Hematopoietic multipotent progenitor cell treated with erythropoietin and hydrocortisone succinate and interleukin-3 and kit ligand, for 17 days (in vitro differentiated cells): ENCODE measurements at regions not wholly inside any gene's neighbourhood (a gene's known extent, or its start where the extent isn't known, plus 50 kb on each side); places are given as distances from the start of the nearest gene placed in this dataset.

ENCODE experiments used
- DNase-seq: peaks from one replicate; pipeline ENCODE4 v3.0.0-alpha.2; 2015; ENCODE audit warnings: low spot score

DNA sequence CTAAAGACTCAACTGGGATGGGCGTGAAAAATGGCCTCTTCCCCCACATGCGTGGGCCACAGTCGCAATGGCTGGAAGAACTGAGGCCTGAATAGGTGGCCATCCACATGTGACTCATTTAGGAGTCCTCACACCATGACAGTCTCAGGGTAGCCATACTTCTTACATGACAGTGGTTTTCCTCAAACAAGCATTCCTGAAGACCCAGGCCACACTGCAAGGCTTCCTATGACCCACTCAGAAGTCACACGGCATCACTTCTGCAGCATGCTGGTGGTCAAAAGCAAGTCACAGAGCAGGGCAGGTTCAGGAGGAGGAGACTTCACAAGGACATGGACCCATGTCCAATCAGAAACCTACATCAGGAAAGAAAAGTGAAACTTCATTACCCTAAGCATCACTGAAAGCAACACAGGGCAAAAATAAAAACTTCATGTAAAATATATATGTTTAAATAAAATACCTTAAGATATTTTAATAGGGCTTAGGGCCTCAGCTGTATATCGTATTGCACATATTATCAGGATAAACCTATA lies 257.1 kb downstream of the OPA1 start:
- DNase-seq, result no peak

DNA sequence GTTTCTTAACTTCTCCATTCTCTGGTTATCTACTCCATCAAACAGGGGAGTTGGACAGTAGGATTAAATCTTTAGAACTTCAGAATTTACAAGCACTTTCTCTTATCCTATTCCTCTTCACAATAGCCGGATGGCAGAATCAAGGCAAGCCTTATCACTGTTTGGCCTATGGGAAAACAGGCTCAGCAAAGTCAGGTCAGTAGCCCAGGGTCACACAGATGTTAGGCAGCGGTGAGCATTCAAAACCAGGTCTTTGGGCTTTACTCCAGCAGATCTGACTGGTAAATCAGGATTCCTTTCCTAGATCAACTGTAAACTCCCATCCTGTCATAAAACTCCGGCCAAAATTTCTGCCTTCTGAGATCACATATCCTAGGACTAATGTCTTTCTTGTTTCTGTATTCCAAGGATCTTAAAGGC lies 258.4 kb downstream of the OPA1 start:
- DNase-seq, result no peak

DNA sequence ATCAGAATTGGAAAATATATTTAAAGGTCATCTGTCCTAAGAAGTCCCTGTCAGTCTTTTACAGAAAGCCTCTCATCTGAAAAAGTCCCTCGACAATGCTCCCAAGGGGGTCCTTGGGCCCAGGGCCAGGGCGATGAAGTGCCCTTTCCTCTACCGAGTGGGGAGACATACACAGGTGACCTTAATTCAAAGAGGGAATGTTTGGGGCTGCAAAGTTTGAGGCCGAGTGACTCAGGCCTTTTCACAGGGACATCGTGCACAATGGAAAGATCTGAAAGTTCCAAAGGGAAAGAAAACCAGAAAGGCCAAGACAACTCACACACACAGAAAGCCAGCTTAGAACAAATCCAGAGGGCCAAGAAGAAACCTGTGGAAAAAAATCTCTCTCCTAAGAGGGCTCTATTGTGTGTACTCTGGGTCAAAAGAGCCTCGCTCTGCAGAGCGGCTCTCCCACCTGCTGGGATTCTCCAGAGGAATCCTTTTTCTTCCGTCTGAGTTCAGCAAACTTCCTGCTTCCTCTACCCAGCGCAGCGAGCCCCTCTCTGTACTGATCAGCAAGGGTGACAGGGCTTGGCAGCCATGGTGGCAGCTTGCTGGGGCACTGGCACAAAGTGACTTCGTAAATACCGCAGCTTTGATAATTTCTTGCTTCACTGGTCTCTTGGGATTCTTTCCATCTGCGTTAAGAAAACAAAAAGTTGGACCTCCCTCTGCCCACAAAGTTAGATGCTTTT lies 259.1 kb downstream of the OPA1 start:
- no peak for DNase-seq

DNA sequence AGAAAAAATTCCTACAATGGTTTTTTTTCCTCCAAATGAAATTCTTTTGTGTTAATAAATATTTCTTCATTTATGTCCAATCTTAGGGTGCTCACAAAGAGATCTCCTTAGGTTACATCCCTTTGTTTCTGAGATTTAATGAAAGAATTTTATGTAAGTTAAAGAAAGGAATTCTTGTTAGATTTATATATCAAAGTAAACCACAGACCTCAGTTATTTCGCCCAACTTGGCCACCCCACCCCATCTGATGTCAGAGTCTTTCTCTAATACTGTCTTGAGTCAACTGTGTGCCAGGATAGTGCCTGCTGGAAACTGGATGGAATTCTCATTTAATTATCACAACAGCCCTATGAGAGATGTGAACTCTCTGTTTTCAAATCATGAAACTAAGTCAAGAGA lies 259.9 kb downstream of the OPA1 start:
- DNase-seq, result no peak

DNA sequence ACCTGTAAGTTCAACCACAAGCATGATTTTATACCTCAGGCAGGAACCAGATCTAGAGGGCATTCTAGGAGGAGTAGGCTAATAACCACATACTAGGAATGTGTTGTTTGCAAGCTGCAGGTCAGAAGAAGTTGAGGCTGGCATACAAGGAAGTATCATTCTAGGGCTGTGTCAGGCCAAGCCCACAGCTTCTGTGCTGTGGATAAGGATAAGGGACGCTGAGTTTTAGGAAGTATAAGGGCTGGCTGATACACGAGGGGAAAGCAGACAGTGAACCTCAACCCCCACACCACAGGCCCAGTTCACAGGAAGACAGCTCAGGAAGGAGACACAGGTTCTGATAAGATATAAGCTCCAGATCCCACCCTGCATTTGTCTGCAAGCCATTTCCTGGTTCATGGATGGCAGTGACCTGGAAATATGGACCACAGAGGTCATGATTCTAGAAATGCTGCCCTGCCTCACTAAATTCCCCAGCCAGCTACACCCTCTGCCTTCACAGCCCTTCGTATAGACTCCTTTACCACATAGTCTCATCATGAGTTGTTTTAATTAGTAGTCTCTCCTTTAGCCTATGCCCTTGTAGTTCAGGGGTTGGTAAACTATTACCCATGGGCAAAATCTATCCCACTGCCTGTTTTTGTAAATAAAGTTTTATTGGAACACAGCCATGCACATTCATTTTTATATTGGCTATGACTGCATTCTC lies 260.7 kb downstream of the OPA1 start:
- no peak for DNase-seq

DNA sequence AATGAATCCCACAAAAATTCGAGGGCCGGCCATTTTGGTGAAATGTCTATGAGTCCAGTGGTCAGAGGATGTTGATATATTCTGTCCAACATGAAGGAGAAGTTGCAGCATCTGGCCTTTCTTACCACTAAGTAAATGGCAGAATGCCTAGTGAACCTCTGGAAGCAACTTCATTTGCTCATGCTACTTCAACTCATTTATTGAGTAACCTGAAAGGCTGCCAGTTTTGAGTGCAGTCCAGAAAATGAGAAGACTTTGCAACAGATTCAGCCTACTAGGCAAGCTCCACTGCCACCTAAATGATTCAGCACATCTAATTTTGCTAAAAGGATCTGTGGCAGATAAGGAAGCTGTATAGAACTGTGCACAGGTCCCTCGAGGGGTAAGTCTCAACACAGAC lies 265.0 kb downstream of the OPA1 start:
- no peak for DNase-seq

DNA sequence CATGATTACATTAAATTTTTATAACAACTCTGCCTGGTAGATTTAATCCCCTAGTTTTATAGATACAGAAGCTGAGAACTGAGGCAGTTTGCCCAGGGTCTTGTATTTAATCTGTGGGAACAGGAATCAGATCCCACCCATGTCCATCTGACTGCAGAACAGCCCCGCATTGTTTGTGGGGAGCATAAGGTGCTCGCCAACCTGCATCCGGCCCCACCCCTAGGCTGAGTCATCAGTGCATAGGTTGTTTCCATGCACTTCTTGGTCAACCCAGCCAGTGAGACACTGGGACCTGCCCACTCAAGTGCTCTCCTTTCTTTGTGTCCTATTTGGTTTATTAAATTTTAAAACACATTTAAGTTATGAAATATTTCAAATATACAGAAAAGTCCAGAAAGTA lies 266.2 kb downstream of the OPA1 start:
- no peak for DNase-seq

DNA sequence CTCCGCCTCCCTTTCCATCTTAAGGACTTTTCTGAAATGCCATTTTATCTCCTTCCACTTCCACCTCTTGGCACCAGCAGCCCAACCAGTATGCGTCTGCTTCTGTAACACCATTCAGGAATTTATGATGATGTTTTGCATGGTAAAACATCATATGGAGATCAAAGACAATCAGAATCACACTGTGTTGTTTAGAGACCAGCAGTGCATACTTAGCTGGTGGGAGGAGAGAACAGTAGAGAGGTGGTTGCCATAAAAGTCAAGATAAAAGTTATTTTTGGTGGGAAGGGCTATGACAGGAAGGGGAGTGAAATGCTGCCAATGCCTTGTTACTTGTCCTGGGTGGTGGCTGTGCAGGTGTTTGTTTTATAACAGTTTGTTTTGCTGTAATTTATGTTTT lies 268.0 kb downstream of the OPA1 start:
- DNase-seq, result no peak

DNA sequence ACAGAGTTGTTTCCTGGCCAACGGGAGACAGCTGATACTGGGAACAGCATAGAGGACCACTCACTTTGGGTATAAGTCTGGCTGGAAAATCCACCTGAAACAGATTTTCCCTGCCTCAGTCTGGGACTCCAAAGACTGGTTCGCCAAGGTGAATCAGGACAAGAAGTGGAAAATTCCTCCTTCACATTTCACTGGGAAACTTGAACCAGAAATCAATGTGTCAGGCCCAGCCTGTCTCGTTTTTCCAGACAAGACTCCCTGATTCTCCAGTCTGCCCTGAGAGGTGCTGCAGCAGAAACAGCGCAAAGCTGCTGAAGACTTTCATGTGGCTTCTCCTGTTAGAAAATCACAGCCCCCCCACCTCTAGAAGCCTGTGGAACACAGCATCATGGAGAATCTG lies 269.8 kb downstream of the OPA1 start:
- DNase-seq, result no peak

DNA sequence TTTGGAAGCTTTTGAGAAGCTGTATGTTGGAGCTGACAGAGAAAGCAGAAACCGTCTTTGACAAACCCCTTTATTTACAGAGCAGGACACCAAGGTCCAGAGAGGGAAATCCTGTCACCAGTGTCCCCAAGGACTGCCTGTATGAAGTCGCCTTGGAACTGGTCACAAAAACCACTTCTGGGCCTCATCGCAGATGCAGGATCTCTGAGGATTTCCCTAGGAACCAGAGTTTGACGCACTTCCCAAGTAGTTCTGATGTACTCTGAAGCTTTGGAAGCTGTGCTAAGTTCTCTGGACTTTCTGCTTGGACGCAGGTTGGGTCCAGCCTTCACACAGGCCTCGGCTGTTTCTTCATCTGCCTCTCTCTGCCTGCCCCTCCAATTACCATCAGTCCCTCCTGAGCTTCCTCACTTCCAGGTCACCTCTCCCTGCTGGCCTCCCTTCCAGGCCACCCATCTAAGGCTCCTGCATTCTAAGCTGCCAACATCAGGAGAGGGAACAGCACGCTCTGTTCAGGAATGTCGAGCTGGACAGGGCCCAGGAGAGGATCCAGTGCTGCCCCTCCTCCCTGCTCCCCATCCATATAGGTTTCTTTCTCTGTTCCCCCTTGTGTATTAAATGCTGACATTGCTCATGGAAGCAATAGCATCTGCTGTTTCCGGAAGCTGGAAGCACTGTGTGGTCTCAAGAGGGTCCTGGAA lies 270.8 kb downstream of the OPA1 start:
- DNase-seq, result no peak

DNA sequence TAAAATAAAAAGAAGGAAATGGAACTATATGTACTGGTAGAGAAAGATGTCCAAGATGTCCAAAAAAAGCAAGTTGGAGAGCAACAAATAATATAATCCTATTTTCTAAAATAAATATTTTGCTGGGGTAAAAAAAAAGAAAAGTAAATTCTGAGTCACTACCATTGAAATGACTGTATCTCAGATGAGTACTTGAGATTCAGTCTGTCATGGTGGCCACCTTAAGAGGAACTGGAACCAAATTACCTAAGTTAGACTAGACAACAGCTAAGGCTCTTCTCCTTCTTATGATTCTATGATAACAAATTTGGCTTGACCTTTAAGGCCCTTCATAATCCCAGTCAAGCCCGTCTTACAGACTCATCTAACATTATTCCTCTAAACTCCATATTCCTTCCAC lies 270.6 kb upstream of the HES1 start:
- no peak for DNase-seq

DNA sequence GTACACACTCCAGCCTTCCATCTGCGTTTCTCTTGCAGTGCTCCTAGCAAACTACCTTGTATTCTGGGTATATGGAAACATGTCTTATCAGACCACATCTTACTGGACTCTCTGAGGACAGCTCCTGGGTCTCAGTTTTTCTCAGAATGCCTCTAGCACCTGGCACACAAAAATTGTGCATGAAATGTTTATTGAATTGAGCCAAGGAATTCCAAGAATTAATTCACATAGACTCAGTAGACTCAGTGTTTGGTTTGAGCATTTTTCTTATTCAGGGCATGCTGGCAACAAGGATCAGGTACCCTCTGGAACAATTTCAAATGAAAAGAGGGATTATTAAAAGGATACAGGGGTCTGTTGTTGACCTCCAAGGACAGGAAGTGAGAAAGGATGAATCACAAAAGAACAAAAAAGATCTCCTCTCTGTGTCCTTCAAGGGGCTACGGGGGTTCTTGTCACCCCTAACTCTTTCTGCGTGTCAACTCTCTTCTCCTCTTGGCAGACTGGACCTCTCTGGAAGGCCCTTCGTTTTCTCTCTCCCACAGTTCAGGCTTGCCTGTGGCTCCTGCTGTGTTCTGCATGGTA lies 270.0 kb upstream of the HES1 start:
- DNase-seq, result no peak

DNA sequence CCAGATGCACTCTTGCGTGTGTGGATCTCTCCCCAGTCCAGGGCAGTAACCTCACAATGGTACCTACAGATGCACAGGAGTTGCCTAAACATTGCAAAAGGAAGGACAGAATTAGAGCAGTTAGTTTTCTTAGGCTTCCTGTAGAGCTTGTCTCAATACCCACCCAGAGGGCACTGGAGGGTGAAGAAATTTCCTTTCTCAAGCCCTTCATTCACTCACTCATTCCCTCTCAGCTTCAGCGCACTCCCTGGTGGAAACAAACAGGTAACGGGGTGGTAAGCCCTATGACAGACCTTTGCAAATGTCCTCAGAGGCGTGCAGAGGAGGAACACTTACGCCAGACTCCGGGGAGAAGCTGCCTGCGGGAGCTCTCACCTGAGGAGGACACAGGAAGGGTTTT lies 267.4 kb upstream of the HES1 start:
- DNase-seq, result no peak

DNA sequence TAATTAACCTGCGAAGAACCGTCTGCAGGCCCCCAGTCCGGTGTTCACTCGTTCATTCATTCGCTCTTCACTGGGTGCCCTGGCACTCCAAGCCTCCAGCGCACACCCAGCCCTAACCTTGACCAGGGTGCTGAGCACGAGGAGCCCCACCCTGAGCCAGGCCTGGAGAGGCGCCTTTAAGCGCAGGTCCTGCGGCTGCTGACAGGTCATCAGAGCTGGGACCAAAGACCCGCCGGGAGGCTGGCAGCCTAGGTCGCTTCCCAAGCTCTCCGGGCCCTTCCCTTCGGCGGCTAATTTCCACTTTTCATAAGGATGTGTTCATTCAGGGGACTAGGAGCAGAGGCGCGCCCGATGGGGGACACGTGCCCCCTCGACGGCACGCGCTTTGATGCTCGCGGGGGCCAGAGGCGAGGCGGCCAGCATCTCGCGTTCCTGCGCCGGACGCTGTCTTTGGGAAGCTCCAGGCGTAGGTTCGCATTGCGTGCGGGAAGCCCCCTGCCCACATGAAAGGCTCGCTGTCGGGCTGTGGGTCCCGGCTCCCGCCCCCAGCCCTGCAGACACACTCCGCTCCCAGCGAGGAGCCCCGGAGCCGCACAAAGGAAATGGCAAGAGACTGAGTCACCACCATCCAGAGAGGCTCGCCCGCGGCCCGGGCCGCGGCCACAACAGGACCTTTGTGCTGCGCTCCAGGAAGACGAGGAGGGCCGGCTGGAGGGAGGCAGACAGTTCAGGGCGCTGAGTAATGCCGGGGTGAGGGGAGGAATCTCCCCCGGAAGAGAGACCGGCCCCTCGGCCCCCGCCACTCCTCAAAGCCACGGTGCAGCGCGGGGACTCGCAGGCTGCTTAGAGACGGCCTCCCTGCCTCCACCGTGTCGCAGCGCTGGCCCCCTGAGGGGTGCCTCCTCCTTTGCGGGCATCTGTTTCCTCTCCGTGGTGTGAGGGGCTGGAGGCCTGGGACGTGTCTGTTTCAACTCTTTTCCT lies 266.4 kb upstream of the HES1 start:
- DNase-seq, result no peak

DNA sequence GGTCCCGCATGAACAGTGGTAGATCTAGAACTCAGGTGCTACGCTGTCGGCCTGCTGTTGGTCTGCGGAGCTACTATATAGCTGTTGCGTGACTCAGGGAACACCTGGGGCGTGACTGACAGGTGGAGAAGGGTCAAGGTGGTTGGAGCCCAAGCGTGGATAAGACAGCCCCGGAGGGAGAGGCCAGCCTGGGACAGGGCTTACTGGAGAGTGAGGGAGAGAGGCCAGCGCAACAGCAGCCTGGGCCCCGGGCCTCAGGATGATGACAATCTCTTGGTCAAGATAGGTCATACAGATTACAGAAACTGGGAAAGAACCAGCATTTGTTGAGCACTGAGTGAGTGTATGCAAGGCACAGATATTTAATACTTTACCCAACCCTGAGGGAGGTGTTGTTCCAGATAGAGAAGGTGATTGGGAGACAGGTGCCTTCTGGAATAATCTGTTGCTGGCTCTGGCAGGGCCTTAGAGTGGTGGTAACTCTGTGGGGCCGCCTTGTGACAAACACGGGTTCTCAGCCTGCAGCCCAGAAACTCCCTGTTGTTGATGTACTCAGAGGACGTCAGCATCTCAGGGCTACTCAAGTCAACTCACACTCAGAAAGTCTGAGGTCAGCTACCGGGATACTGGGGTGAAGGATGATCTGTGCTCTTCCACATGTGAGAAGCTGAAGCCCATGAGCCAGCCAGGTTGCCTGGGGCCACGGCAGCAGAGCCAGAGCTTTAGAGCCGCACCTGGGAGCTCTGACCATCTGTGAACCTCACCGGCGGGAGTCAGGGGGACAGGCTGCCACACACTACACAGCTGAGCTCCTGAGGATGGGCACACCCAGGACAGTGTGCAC lies 265.4 kb upstream of the HES1 start:
- no peak for DNase-seq

DNA sequence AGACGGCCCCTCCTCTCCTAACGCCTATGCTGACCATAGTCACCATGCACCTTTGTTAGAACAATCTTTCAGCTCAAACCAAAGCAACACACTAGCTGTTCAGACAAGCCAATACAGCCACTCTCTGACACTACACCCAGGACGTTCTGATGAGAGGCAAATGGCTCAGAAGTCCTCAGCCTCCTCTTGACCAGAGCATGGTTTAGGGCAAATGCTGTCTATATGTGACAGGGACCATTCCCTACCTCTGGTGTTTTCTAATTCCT lies 264.8 kb upstream of the HES1 start:
- no peak for DNase-seq

DNA sequence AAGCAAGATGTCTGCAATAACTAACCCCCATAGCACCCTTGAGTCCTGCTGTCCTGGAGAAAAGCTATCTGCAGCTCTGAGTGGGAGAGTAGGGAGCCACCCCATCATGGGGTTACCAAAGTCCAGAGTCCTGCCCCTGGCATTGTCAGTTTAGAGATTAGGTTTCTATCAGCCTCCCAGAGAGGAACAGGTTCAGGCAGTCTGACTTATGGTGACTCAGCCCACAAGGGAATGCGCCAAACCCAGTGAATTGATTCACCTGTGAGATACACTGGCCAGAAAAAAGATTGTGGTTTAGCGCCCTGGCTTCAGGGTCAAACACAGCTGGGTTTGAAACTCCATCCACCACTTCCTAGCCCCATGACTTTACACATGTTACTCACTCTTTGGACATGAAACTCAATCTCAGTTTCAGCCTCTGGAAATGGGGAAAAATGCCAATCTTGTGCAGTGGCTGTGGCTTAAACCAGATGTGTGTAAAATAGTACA lies 263.6 kb upstream of the HES1 start:
- no peak for DNase-seq

DNA sequence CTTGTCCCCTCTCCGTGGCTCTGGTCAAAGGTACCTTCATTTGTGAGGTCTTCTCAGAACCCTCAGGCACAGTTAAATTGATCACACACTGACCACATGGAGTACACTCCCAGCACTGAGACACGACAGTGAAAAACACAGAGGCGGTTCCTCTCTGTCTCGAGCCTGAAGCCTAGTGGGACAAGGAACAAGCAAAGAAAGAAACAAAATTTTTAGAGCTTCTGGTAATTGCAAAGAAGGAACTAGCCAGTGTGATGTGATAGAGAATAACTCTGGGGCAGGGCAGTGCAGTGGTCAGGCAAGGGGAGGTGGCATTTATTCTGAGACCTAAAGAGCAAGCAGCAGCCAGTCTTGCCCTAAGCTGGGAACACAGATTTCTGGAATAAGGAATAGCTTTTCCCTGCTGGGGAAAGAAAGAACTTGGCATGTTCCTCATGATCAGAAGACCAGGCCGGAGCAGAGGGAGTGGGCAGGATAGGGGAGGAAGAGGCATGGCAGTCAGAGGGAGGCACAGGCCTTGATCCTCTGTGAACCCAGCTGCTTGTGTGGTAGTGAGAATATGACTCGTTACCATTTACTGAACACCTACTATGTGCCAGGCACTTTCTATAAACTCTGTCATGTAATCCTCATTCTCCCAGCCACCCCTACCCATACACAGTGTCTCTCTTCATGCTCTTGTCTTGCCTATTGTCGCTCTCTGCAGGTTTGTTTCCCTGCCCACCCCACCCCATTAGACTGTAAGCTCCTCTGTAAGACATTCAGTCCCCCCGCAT lies 262.3 kb upstream of the HES1 start:
- DNase-seq, result no peak

DNA sequence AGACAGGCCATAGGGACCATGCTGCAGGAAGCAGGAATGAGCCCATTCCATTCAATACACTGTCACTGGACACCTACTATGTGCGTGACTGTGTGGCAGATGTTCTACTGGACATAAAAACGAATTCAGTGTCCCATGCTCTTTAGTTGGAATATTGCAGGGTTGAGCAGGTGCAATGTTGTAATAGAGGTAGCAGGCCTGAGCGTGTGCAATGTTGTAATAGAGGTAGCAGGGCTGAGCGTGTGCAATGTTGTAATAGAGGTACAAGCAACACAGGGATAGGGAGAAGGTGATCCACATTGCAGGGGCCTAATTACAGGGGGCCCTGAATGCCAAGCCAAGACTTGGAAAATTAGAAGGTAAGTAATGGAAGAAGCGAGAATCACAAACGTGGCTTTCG lies 261.4 kb upstream of the HES1 start:
- no peak for DNase-seq
